Upper lobe of left lung (tissue), 4 donors: ENCODE measurements at regions not wholly inside any gene's neighbourhood (a gene's known extent, or its start where the extent isn't known, plus 50 kb on each side); places are given as distances from the start of the nearest gene placed in this dataset.

ENCODE experiments used
- POLR2A ChIP-seq, 4 donors: fragments of 450-650 bp; IDR thresholded peaks; one replicate each; pipeline ENCODE4 v1.5.1; 2016 to 2017; ENCODE audit warnings: antibody characterized with exemption in 4 of 4, mild to moderate bottlenecking in 2 of 4
- POLR2AphosphoS5 ChIP-seq, 2 donors: sonication (generic); formaldehyde crosslinking; IDR thresholded peaks; one replicate each; pipeline ENCODE4 v1.5.1; 2017; ENCODE audit warnings: antibody characterized with exemption in 2 of 2

- no peak for TF ChIP-seq POLR2A (IDR thresholded peaks at IDR 0.05)
- TF ChIP-seq POLR2AphosphoS5 (IDR thresholded peaks at IDR 0.05) = no peak
Measured at GRCh38 chr3:22334996-22335395, 584.0 kb upstream of the ZNF385D start.
